ENCODE measurements at regions not wholly inside any gene's neighbourhood (a gene's known extent, or its start where the extent isn't known, plus 50 kb on each side); places are given as distances from the start of the nearest gene placed in this dataset.

- TF ChIP-seq, protein P1, sequence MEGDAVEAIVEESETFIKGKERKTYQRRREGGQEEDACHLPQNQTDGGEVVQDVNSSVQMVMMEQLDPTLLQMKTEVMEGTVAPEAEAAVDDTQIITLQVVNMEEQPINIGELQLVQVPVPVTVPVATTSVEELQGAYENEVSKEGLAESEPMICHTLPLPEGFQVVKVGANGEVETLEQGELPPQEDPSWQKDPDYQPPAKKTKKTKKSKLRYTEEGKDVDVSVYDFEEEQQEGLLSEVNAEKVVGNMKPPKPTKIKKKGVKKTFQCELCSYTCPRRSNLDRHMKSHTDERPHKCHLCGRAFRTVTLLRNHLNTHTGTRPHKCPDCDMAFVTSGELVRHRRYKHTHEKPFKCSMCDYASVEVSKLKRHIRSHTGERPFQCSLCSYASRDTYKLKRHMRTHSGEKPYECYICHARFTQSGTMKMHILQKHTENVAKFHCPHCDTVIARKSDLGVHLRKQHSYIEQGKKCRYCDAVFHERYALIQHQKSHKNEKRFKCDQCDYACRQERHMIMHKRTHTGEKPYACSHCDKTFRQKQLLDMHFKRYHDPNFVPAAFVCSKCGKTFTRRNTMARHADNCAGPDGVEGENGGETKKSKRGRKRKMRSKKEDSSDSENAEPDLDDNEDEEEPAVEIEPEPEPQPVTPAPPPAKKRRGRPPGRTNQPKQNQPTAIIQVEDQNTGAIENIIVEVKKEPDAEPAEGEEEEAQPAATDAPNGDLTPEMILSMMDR (IDR thresholded peaks at IDR 0.05), result no peak
- TF ChIP-seq EP300 (IDR thresholded peaks at IDR 0.05; ENCODE audit: borderline replicate concordance in 1 of 2, low read depth in 1 of 2, low read length in 1 of 2) (no peak), NRF1 (IDR thresholded peaks at IDR 0.05; ENCODE audit: low read depth, low read length) (no peak), JUND (IDR thresholded peaks at IDR 0.05) (no peak), SIN3A (IDR thresholded peaks at IDR 0.05; ENCODE audit: borderline replicate concordance, low read depth, low read length) (no peak), FOXJ3 (CRISPR knock-in tag; IDR thresholded peaks at IDR 0.05) (no peak), POLR2AphosphoS5 (IDR thresholded peaks at IDR 0.05; ENCODE audit: low read depth, low read length) (no peak), GATA2 (CRISPR knock-in tag; IDR thresholded peaks at IDR 0.05) (no peak), ELF1 (IDR thresholded peaks at IDR 0.05) (no peak), TEAD4 (IDR thresholded peaks at IDR 0.05; ENCODE audit: borderline replicate concordance, insufficient read depth) (no peak), MXI1 (IDR thresholded peaks at IDR 0.05; ENCODE audit: low read depth, low read length) (no peak)
- TF ChIP-seq, protein P2, sequence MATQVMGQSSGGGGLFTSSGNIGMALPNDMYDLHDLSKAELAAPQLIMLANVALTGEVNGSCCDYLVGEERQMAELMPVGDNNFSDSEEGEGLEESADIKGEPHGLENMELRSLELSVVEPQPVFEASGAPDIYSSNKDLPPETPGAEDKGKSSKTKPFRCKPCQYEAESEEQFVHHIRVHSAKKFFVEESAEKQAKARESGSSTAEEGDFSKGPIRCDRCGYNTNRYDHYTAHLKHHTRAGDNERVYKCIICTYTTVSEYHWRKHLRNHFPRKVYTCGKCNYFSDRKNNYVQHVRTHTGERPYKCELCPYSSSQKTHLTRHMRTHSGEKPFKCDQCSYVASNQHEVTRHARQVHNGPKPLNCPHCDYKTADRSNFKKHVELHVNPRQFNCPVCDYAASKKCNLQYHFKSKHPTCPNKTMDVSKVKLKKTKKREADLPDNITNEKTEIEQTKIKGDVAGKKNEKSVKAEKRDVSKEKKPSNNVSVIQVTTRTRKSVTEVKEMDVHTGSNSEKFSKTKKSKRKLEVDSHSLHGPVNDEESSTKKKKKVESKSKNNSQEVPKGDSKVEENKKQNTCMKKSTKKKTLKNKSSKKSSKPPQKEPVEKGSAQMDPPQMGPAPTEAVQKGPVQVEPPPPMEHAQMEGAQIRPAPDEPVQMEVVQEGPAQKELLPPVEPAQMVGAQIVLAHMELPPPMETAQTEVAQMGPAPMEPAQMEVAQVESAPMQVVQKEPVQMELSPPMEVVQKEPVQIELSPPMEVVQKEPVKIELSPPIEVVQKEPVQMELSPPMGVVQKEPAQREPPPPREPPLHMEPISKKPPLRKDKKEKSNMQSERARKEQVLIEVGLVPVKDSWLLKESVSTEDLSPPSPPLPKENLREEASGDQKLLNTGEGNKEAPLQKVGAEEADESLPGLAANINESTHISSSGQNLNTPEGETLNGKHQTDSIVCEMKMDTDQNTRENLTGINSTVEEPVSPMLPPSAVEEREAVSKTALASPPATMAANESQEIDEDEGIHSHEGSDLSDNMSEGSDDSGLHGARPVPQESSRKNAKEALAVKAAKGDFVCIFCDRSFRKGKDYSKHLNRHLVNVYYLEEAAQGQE (IDR thresholded peaks at IDR 0.05; ENCODE audit: low read depth, low read length), result no peak
- TF ChIP-seq, protein P3, sequence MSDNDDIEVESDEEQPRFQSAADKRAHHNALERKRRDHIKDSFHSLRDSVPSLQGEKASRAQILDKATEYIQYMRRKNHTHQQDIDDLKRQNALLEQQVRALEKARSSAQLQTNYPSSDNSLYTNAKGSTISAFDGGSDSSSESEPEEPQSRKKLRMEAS (IDR thresholded peaks at IDR 0.05; ENCODE audit: low read depth), result no peak
Observed at GRCh38 chr16:55040366-55041086, 109.9 kb downstream of the IRX5 start.

Measured in SK-N-SH (cell line).